Suppressor macrophage (primary cell): ENCODE measurements at regions not wholly inside any gene's neighbourhood (a gene's known extent, or its start where the extent isn't known, plus 50 kb on each side); places are given as distances from the start of the nearest gene placed in this dataset.
A peak's percentile ranks its signal among the peaks of the same experiment; 100 is the strongest.

Source experiments
- DNase-seq, 4 experiments: peaks; one replicate each; pipeline ENCODE4 v3.0.0-alpha.2; 2020 to 2022

GRCh38 chr2:151083856-151084795 lies 177.5 kb downstream of the RBM43 start:
- no peak for DNase-seq

- no peak for DNase-seq
Observed at GRCh38 chr2:151078889-151079288, 182.8 kb downstream of the RBM43 start.

- DNase-seq, result no peak
Observed at GRCh38 chr2:151071906-151072305, 189.8 kb downstream of the RBM43 start.

- peak in 3 of 4 experiments; percentile 19 to 39 (median 33) for DNase-seq
Observed at GRCh38 chr2:151071382-151071781, 190.3 kb downstream of the RBM43 start.

- DNase-seq, result no peak
Observed at GRCh38 chr2:151070253-151070652, 191.4 kb downstream of the RBM43 start.

GRCh38 chr2:151067658-151068369 lies 193.8 kb downstream of the RBM43 start:
- no peak for DNase-seq

- no peak for DNase-seq
Observed at GRCh38 chr2:151063271-151063670, 198.4 kb downstream of the RBM43 start.

GRCh38 chr2:151060287-151060686 lies 201.4 kb downstream of the RBM43 start:
- no peak for DNase-seq

GRCh38 chr2:151056870-151057269 lies 204.8 kb downstream of the RBM43 start:
- peak; percentile 13 to 92 (median 54) for DNase-seq

GRCh38 chr2:151053661-151053990 lies 208.0 kb downstream of the RBM43 start:
- peak in 1 of 4 experiments; percentile 52 for DNase-seq

GRCh38 chr2:151052850-151053660 lies 208.6 kb downstream of the RBM43 start:
- DNase-seq, result no peak

- DNase-seq, result peak; percentile 64 to 77 (median 70)
Observed at GRCh38 chr2:151051574-151052220, 210.0 kb downstream of the RBM43 start.

- DNase-seq, result no peak
Observed at GRCh38 chr2:151049746-151050145, 211.9 kb downstream of the RBM43 start.

- no peak for DNase-seq
Observed at GRCh38 chr2:151048331-151049054, 213.2 kb downstream of the RBM43 start.

GRCh38 chr2:151043484-151043883 lies 218.2 kb downstream of the RBM43 start:
- no peak for DNase-seq

GRCh38 chr2:151042964-151043363 lies 218.7 kb downstream of the RBM43 start:
- no peak for DNase-seq

GRCh38 chr2:151040039-151040438 lies 221.6 kb downstream of the RBM43 start:
- DNase-seq, result no peak

GRCh38 chr2:151038516-151038915 lies 223.1 kb downstream of the RBM43 start:
- DNase-seq, result no peak

GRCh38 chr2:151037434-151037833 lies 224.2 kb downstream of the RBM43 start:
- no peak for DNase-seq

GRCh38 chr2:151033271-151034248 lies 228.1 kb downstream of the RBM43 start:
- DNase-seq, result no peak
